ENCODE measurements at regions not wholly inside any gene's neighbourhood (a gene's known extent, or its start where the extent isn't known, plus 50 kb on each side); places are given as distances from the start of the nearest gene placed in this dataset.
"Not testable (repeated sequence)": the region's sequence is repeated elsewhere in the genome, so short reads cannot be mapped to it uniquely, and the experiment has no call there.

- no peak for DNase-seq
Measured at GRCh38 chr4:170682558-170683294, 593.0 kb upstream of the AADAT start.

- DNase-seq, result not testable (repeated sequence)
Measured at GRCh38 chr4:170682087-170682486, 592.3 kb upstream of the AADAT start.

GRCh38 chr4:170675568-170676262 lies 586.0 kb upstream of the AADAT start:
- DNase-seq, result no peak

GRCh38 chr4:170674176-170674575 lies 584.4 kb upstream of the AADAT start:
- DNase-seq, result no peak

GRCh38 chr4:170672381-170672965 lies 582.7 kb upstream of the AADAT start:
- DNase-seq, result no peak

- DNase-seq, result no peak
Measured at GRCh38 chr4:170671171-170671570, 581.4 kb upstream of the AADAT start.

- no peak for DNase-seq
Measured at GRCh38 chr4:170667814-170668213, 578.1 kb upstream of the AADAT start.

- no peak for DNase-seq
Measured at GRCh38 chr4:170666909-170667308, 577.2 kb upstream of the AADAT start.

- DNase-seq, result no peak
Measured at GRCh38 chr4:170662250-170662649, 572.5 kb upstream of the AADAT start.

GRCh38 chr4:170657761-170658160 lies 568.0 kb upstream of the AADAT start:
- DNase-seq, result no peak

GRCh38 chr4:170656506-170656905 lies 566.8 kb upstream of the AADAT start:
- DNase-seq, result no peak

GRCh38 chr4:170652571-170652970 lies 562.8 kb upstream of the AADAT start:
- no peak for DNase-seq

GRCh38 chr4:170651786-170652185 lies 562.0 kb upstream of the AADAT start:
- DNase-seq, result no peak

- DNase-seq, result no peak
Measured at GRCh38 chr4:170627418-170627817, 537.7 kb upstream of the AADAT start.

GRCh38 chr4:170623899-170624298 lies 534.1 kb upstream of the AADAT start:
- DNase-seq, result no peak

GRCh38 chr4:170610434-170610833 lies 520.7 kb upstream of the AADAT start:
- DNase-seq, result no peak

GRCh38 chr4:170599894-170600293 lies 510.1 kb upstream of the AADAT start:
- DNase-seq, result no peak

- no peak for DNase-seq
Measured at GRCh38 chr4:170591076-170591475, 501.3 kb upstream of the AADAT start.

- no peak for DNase-seq
Measured at GRCh38 chr4:170589597-170590191, 499.9 kb upstream of the AADAT start.

- no peak for DNase-seq
Measured at GRCh38 chr4:170581969-170582368, 492.2 kb upstream of the AADAT start.

- no peak for DNase-seq
Measured at GRCh38 chr4:170581322-170581721, 491.6 kb upstream of the AADAT start.

- no peak for DNase-seq
Measured at GRCh38 chr4:170580651-170581050, 490.9 kb upstream of the AADAT start.

GRCh38 chr4:170538821-170539473 lies 449.2 kb upstream of the AADAT start:
- no peak for DNase-seq

Measured in activated CD4-positive, alpha-beta T cell treated with anti-CD3 and anti-CD28 coated beads, Interleukin-2, Interleukin-6, amounts not matched to agents 100 ng/mL and 50 ng/mL, durations not matched to agents 16 hours and 8 hours (primary cell).